ENCODE measurements at regions not wholly inside any gene's neighbourhood (a gene's known extent, or its start where the extent isn't known, plus 50 kb on each side); places are given as distances from the start of the nearest gene placed in this dataset.
"Not testable (repeated sequence)": the region's sequence is repeated elsewhere in the genome, so short reads cannot be mapped to it uniquely, and the experiment has no call there.

DNA sequence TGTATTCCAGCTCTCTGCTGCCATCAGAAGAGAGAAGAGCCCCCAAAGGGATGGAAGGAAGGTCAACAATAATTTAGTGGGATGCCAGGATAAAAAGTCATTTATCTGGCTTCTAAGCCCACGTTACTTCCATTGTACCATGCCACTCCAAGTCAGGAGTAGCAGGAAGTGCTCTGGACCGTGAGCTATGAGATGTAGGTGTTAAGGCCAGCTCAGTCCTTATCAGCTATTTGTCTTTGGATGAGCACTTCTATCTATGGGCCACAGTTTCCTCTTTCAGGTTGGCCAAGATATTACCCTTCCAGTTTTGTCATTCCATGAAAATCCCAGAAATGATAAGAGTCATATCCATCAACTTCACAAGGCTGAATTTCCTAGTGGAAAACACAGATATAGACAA lies 119.4 kb upstream of the CACUL1 start:
- no peak for DNase-seq
- Mint-ChIP-seq H3K4me1 (no peaks in the 10 kb centered on the region), H3K27ac (no peak overlapping the region), H3K27me3 (peaks cover 30% of the 10 kb centered on the region), H3K36me3 (no peaks in the 10 kb centered on the region), H3K9me3 (peaks cover 7% of the 10 kb centered on the region), H3K4me3 (no peak overlapping the region)

DNA sequence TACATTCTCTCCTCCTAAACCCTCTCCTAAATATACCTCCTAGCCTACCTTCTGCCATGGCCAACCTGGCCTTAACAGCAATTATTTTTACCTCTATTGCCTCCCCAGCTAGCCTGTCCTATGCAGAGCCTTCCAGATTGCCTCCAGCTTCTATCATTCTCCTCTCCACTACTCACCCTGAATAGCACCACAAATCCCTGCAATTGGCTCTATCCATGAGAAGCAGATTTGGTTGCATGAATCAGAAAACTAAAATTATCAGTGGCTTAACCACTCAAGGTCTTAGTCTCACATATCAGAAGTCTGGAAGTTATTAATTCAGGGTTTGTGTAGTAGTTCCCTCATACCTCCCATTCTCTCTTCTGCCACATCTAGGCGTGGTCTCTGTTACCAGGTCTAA lies 120.3 kb upstream of the CACUL1 start:
- Mint-ChIP-seq H3K4me1 (no peaks in the 10 kb centered on the region), H3K9me3 (peaks cover 7% of the 10 kb centered on the region), H3K36me3 (no peaks in the 10 kb centered on the region), H3K27ac (no peak overlapping the region), H3K27me3 (peaks cover 34% of the 10 kb centered on the region), H3K4me3 (no peak overlapping the region)
- DNase-seq, result no peak

DNA sequence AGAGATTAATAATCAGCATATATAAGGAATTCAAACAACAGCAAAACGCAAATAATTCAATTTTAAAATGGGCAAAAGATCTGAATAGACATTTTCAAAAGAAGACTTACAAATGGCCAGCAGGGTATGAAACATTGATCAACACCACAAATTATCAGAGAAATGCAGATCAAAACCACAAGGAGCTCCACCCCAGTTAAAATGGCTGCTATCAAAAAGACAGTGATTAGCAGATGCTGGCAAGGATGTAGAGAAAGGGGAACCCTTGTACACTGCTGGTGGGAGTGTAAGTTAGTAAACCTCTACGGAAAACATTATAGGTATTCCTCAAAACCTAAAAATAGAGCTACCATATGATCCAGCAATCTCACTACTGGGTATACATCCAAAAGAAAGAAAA lies 128.0 kb upstream of the CACUL1 start:
- no peaks in the 10 kb centered on the region for H3K9me3 Mint-ChIP-seq
- H3K27ac Mint-ChIP-seq, result no peak overlapping the region
- H3K4me3 Mint-ChIP-seq, result no peak overlapping the region
- no peak for DNase-seq
- no peaks in the 10 kb centered on the region for H3K36me3 Mint-ChIP-seq
- no peaks in the 10 kb centered on the region for H3K4me1 Mint-ChIP-seq
- H3K27me3 Mint-ChIP-seq, result peaks cover 27% of the 10 kb centered on the region

DNA sequence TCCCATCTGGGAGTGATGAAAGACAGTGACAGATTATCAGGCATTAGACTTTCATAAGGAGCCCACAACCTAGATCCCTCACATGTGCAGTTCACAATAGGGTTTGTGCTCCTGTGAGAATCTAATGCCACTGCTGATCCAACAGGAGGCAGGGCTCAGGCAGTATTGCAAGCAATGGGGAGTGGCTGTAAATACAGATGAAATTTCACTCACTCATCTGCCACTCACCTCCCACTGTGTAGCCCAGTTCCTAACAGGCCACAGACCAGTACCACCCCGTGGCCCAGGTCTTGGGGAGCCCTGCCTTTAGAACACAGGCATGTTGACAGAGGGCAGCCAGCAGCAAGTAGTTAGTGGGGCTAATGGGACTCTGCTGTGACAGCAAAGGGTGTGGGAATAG lies 137.3 kb upstream of the NANOS1 start:
- no peak for DNase-seq
- Mint-ChIP-seq H3K9me3 (peaks cover 8% of the 10 kb centered on the region), H3K27me3 (peaks cover 11% of the 10 kb centered on the region), H3K4me3 (no peak overlapping the region), H3K4me1 (no peaks in the 10 kb centered on the region), H3K27ac (no peak overlapping the region), H3K36me3 (no peaks in the 10 kb centered on the region)

DNA sequence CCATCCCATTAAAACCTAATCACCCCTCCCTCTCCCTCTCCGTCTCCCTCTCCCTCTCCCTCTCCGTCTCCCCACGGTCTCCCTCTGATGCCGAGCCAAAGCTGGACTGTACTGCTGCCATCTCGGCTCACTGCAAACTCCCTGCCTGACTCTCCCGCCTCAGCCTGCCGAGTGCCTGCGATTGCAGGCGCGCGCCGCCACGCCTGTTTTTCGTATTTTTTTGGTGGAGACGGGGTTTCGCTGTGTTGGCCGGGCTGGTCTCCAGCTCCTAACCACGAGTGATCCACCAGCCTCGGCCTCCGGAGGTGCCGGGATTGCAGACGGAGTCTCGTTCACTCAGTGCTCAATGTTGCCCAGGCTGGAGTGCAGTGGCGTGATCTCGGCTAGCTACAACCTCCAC lies 134.6 kb upstream of the NANOS1 start:
- not testable (repeated sequence) for H3K36me3 Mint-ChIP-seq, H3K27ac Mint-ChIP-seq, DNase-seq, H3K27me3 Mint-ChIP-seq, H3K4me3 Mint-ChIP-seq, H3K9me3 Mint-ChIP-seq, H3K4me1 Mint-ChIP-seq

DNA sequence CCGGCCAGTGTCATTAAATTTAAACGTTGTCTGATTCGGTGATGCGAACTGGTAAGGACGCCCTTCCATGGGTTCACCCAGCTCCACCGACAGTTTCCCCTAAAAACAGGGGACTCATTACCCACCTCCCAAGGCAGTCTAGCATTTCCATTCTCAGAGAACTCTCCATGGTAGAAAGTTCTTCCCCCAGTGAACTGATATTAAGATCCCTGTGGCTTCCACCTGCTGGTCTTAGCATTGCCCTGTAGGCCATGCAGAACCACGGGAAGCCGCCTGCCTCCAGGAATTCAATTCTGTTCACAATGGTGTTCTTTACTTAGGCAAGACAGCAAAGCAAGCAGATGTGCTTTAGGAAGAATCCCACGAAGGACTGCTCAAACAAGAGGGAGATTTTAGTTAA lies 128.9 kb upstream of the NANOS1 start:
- H3K36me3 Mint-ChIP-seq, result no peaks in the 10 kb centered on the region
- no peak overlapping the region for H3K4me3 Mint-ChIP-seq
- H3K4me1 Mint-ChIP-seq, result no peaks in the 10 kb centered on the region
- H3K9me3 Mint-ChIP-seq, result no peaks in the 10 kb centered on the region
- H3K27me3 Mint-ChIP-seq, result peaks cover 12% of the 10 kb centered on the region
- H3K27ac Mint-ChIP-seq, result no peak overlapping the region
- no peak for DNase-seq

DNA sequence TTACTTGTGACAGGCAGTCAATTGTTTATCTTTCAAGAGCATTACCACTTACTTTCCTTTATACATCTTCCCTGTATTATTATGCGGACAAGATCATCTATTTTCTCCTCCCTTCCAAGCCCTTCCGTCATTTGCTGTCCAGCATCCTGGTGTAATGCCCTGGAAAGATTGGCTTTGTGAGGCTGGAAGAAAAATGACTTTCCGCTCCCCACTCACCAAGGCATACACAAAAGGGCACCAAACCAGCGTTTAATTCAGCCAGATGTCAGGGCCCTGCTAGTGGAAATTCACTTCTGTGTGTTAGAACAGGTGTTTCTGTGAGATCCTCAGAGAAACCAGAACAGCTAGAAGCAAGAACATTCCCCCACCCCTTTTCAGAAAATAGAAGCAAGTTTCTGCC lies 128.1 kb upstream of the NANOS1 start:
- no peaks in the 10 kb centered on the region for H3K36me3 Mint-ChIP-seq
- H3K4me1 Mint-ChIP-seq, result no peaks in the 10 kb centered on the region
- no peak overlapping the region for H3K4me3 Mint-ChIP-seq
- no peak overlapping the region for H3K27ac Mint-ChIP-seq
- no peak for DNase-seq
- H3K27me3 Mint-ChIP-seq, result peaks cover 12% of the 10 kb centered on the region
- peaks cover 2% of the 10 kb centered on the region for H3K9me3 Mint-ChIP-seq

DNA sequence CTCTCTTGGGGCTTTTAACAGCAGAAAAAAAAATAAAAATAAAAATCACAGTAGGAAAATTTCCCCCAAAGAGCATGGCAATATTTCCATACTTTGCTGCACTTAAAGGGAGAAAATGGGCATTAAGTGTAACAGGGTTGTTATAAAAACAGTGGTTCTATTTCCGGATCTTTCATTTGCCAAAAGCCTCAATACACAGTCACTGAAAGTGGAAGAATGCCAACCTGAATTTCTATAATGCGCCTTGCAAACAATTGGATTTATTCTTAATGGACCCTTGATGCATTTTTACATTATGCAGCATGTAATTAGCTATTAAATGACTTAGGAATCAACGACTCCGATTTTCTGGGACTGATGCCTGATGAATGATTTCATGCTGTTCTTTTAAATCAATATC lies 127.6 kb upstream of the NANOS1 start:
- no peak for DNase-seq
- H3K4me1 Mint-ChIP-seq, result no peaks in the 10 kb centered on the region
- H3K27me3 Mint-ChIP-seq, result peaks cover 12% of the 10 kb centered on the region
- no peak overlapping the region for H3K4me3 Mint-ChIP-seq
- H3K36me3 Mint-ChIP-seq, result no peaks in the 10 kb centered on the region
- no peak overlapping the region for H3K27ac Mint-ChIP-seq
- peaks cover 2% of the 10 kb centered on the region for H3K9me3 Mint-ChIP-seq

DNA sequence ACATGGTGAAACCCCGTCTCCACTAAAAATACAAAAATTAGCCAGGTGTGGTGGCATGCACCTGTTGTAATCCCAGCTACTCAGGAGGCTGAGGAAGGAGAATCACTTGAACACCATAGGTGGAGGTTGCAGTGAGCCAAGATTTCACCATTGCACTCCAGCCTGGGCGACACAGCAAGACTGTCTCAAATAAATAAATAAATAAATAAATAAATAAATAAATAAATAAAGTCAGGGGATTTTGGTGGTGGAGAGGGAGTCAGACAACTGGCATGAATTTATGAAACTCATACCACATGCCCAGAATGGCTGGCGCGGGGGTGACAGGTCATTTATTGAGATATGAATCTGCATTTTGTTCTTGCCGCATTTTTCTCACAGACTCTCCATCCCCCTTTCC lies 126.9 kb upstream of the NANOS1 start:
- DNase-seq, H3K9me3 Mint-ChIP-seq, H3K4me1 Mint-ChIP-seq, H3K36me3 Mint-ChIP-seq, H3K27ac Mint-ChIP-seq, H3K4me3 Mint-ChIP-seq: not testable (repeated sequence)
- peaks cover 12% of the 10 kb centered on the region for H3K27me3 Mint-ChIP-seq

DNA sequence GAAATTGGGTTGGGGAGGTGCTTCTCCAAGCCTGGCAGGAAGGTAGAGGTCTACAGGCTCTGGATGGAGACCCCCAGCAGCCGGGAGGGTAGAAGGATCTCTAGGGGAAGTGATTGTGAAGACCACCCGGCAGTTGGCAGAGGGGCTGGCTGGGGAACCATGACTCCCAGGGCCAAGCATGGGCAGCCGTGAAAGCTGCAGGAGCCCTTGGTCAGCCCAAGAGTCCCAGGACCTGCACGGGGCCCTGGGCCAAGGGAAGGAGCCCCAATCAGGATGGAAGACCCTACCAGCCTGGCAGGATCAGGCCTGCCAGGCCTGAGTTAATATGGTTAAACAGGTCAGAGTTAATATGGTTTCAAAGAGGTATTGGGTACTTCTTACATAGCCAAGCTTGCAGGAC lies 126.3 kb upstream of the NANOS1 start:
- no peaks in the 10 kb centered on the region for H3K36me3 Mint-ChIP-seq
- H3K4me1 Mint-ChIP-seq, result no peaks in the 10 kb centered on the region
- H3K9me3 Mint-ChIP-seq, result peaks cover 2% of the 10 kb centered on the region
- DNase-seq, result no peak
- no peak overlapping the region for H3K27ac Mint-ChIP-seq
- H3K27me3 Mint-ChIP-seq, result peaks cover 12% of the 10 kb centered on the region
- no peak overlapping the region for H3K4me3 Mint-ChIP-seq

DNA sequence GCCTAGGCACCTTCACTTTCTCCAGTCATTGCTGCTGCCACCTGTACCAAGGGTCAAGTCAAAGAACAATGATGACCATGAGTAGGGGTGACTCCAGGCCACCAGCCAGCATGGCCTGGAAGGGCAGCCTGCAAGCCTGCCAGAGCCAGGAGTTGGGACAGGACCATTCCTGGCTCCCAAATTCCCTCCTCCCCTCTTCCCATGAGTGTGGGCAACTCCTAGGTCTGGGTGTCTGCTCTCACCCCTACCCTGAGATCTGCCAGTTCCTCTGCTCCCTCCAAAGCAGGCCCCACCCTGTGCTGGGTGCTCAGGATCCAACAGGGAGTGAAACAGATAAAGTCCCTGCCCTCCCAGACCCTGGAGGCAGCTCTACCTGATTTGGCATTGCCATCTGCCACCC lies 125.8 kb upstream of the NANOS1 start:
- peaks cover 2% of the 10 kb centered on the region for H3K9me3 Mint-ChIP-seq
- DNase-seq, result no peak
- no peak overlapping the region for H3K4me3 Mint-ChIP-seq
- no peaks in the 10 kb centered on the region for H3K36me3 Mint-ChIP-seq
- H3K27ac Mint-ChIP-seq, result no peak overlapping the region
- H3K4me1 Mint-ChIP-seq, result no peaks in the 10 kb centered on the region
- peaks cover 12% of the 10 kb centered on the region for H3K27me3 Mint-ChIP-seq

DNA sequence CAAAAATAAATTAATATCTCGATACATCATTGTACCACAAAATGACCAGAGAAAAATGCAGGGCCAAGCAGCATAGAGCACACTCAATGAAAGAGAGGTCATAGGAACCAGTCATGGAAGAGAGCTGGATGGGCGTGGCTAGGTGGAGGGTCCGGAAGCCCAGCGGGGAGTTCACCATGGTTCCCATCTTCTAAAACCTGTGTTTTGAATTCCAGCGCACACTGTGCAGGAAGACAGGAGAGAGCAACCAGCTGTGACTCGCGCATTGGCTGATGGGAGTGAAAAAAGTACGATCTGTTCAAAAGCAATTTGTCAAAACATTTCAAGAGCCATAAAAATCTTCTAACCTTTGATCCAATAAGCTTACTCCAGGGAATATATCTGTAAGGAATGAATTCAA lies 125.2 kb upstream of the NANOS1 start:
- peaks cover 2% of the 10 kb centered on the region for H3K9me3 Mint-ChIP-seq
- no peak for DNase-seq
- H3K36me3 Mint-ChIP-seq, result no peaks in the 10 kb centered on the region
- H3K27ac Mint-ChIP-seq, result no peak overlapping the region
- H3K4me3 Mint-ChIP-seq, result no peak overlapping the region
- no peaks in the 10 kb centered on the region for H3K4me1 Mint-ChIP-seq
- H3K27me3 Mint-ChIP-seq, result peaks cover 12% of the 10 kb centered on the region

DNA sequence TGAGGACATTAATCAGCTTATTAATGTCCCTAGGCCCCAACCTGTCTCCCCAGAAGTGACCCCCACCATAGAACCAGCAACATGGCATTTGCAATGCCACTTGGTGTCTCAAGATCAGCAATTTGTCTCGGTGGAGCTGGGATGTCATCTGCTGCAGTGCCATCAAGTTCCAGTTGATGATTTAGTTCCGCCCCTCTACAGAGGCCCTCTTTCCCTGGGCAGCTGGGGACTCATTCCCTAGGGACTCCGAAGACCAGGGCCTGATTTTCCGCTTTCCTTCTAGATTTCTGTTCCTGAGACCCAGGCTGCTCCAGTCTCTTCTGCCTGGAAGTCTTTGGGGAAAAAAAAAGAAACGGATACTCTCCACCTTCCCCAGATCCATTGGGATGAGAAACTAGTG lies 122.5 kb upstream of the NANOS1 start:
- Mint-ChIP-seq H3K27ac (no peak overlapping the region), H3K36me3 (no peaks in the 10 kb centered on the region)

DNA sequence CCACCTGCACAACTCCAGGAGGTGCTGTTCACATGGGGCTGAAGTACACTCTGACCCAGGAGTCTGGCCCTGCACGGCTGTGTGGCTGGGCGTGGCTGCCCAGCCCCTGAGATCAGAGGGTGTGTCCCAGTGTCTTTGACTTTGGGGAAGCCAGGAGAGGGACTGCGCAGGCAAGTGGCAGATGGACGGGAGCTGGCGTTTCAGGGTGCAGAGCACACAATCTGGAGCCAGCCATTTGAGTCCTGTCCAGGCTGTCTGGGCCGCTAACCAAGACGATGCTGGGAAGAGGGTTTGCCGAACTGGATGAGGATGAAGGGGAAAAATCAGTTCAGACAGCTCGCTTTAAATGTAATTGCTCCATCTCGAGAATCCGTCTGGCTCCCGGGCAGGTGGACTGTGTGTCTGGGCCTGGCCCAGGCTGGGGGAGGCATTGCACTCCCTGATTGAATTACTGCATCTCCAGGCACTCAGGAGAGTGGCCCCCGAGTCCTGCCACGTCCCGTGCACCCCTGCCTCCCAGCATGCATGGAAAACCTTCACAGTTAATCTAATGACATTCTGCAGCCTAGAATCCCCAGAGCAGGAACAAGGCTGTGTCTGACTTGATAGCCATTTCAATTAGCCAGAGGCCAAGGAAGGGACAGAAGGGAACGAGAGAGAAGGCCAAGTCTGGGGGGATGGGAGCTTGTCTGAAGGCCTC lies 120.8 kb upstream of the NANOS1 start:
- DNase-seq, result no peak
- H3K4me1 Mint-ChIP-seq, result no peaks in the 10 kb centered on the region
- peaks cover 2% of the 10 kb centered on the region for H3K9me3 Mint-ChIP-seq
- H3K4me3 Mint-ChIP-seq, result no peak overlapping the region
- H3K36me3 Mint-ChIP-seq, result no peaks in the 10 kb centered on the region
- no peak overlapping the region for H3K27ac Mint-ChIP-seq
- peaks cover 6% of the 10 kb centered on the region for H3K27me3 Mint-ChIP-seq

More for the DNA sequence above, 122.5 kb upstream of the NANOS1 start:
- Mint-ChIP-seq H3K27me3 (peaks cover 12% of the 10 kb centered on the region), H3K9me3 (peaks cover 2% of the 10 kb centered on the region), H3K4me1 (no peaks in the 10 kb centered on the region), H3K4me3 (no peak overlapping the region)
- DNase-seq, result no peak

DNA sequence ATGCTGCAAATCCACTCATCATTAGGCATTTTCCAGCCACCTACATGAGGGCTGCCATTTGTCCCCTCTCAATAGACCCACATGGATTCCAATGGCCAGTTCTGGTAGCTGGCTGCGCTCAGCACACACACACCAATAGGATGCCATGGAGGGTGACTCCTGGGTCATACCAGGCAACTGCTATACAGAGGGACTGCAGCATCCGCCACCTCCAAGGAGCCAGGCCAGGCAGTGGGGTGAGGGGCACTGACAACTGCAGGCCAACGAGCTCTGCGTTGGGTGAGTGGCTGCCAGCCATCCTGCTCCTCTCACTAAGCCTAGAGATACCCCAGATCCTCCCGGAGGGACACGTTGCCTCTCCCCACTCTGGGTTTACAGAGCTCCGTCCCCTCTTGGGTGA lies 118.8 kb upstream of the NANOS1 start:
- Mint-ChIP-seq H3K27ac (no peak overlapping the region), H3K36me3 (no peaks in the 10 kb centered on the region), H3K27me3 (no peaks in the 10 kb centered on the region), H3K9me3 (peaks cover 2% of the 10 kb centered on the region), H3K4me1 (no peaks in the 10 kb centered on the region), H3K4me3 (no peak overlapping the region)
- no peak for DNase-seq

DNA sequence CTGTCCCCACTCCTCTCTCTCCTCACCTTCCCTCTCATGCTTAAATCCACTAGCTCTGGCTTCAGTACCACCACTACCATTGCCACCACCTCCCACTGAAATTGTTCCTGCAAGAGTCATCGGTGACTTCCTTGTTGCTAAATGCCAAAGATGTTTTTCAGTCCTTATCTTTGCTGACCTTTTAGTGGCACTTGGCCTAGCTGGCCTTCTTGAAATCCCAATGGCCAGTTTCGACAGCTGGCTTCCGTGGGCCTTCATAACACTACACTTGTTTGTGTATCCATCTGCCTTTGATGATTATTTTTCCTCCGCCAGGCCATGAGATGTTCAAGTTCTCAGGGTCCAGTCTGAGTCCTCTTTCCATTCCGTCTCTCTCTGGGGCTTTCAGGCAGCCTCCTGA lies 118.2 kb upstream of the NANOS1 start:
- no peaks in the 10 kb centered on the region for H3K4me1 Mint-ChIP-seq
- no peak for DNase-seq

More for the DNA sequence above, 118.2 kb upstream of the NANOS1 start:
- no peaks in the 10 kb centered on the region for H3K27me3 Mint-ChIP-seq
- no peak overlapping the region for H3K4me3 Mint-ChIP-seq
- H3K9me3 Mint-ChIP-seq, result peaks cover under 1% of the 10 kb centered on the region
- H3K27ac Mint-ChIP-seq, result no peak overlapping the region
- H3K36me3 Mint-ChIP-seq, result no peaks in the 10 kb centered on the region
